Esophagus mucosa (tissue), 1 donor: ENCODE measurements at regions not wholly inside any gene's neighbourhood (a gene's known extent, or its start where the extent isn't known, plus 50 kb on each side); places are given as distances from the start of the nearest gene placed in this dataset.
"Not testable (repeated sequence)": the region's sequence is repeated elsewhere in the genome, so short reads cannot be mapped to it uniquely, and the experiment has no call there.

Experiments
- ATAC-seq: fragments of 200-7000 bp; cut with Tn5 transposase; one replicate; pipeline ENCODE4 v1.9.1; 2020
- donor health status: DM: yes; HTN: yes; CAD: no.

GRCh38 chr2:192480984-192481383 lies 286.3 kb upstream of the TMEFF2 start:
- ATAC-seq = no peak

- ATAC-seq = no peak
These were observed 278.6 kb upstream of the TMEFF2 start for GRCh38 chr2:192473331-192473730.

- no peak for ATAC-seq
These were observed 277.2 kb upstream of the TMEFF2 start for GRCh38 chr2:192471982-192472381.

- no peak for ATAC-seq
These were observed 274.9 kb upstream of the TMEFF2 start for GRCh38 chr2:192469612-192470011.

GRCh38 chr2:192467953-192468660 lies 273.4 kb upstream of the TMEFF2 start:
- no peak for ATAC-seq

GRCh38 chr2:192465141-192465540 lies 270.4 kb upstream of the TMEFF2 start:
- ATAC-seq = no peak

- ATAC-seq = no peak
These were observed 264.7 kb upstream of the TMEFF2 start for GRCh38 chr2:192459422-192459821.

GRCh38 chr2:192448881-192449280 lies 254.1 kb upstream of the TMEFF2 start:
- no peak for ATAC-seq

- no peak for ATAC-seq
These were observed 249.6 kb upstream of the TMEFF2 start for GRCh38 chr2:192444286-192444838.

- ATAC-seq = no peak
These were observed 249.1 kb upstream of the TMEFF2 start for GRCh38 chr2:192443831-192444230.

GRCh38 chr2:192438239-192438638 lies 243.5 kb upstream of the TMEFF2 start:
- ATAC-seq = no peak

- ATAC-seq = no peak
These were observed 242.9 kb upstream of the TMEFF2 start for GRCh38 chr2:192437653-192438052.

GRCh38 chr2:192424243-192424642 lies 229.5 kb upstream of the TMEFF2 start:
- no peak for ATAC-seq

GRCh38 chr2:192419786-192420185 lies 225.1 kb upstream of the TMEFF2 start:
- ATAC-seq = no peak

GRCh38 chr2:192416060-192416459 lies 221.3 kb upstream of the TMEFF2 start:
- ATAC-seq = peak; percentile 45

- no peak for ATAC-seq
These were observed 220.1 kb upstream of the TMEFF2 start for GRCh38 chr2:192414794-192415193.

- no peak for ATAC-seq
These were observed 219.3 kb upstream of the TMEFF2 start for GRCh38 chr2:192413812-192414681.

- not testable (repeated sequence) for ATAC-seq
These were observed 218.1 kb upstream of the TMEFF2 start for GRCh38 chr2:192412866-192413265.

- no peak for ATAC-seq
These were observed 217.7 kb upstream of the TMEFF2 start for GRCh38 chr2:192412394-192412793.

GRCh38 chr2:192411755-192412154 lies 217.0 kb upstream of the TMEFF2 start:
- no peak for ATAC-seq

GRCh38 chr2:192410319-192410718 lies 215.6 kb upstream of the TMEFF2 start:
- ATAC-seq = no peak

GRCh38 chr2:192407692-192408091 lies 213.0 kb upstream of the TMEFF2 start:
- ATAC-seq = no peak

GRCh38 chr2:192398236-192398635 lies 203.5 kb upstream of the TMEFF2 start:
- no peak for ATAC-seq

- ATAC-seq = no peak
These were observed 199.9 kb upstream of the TMEFF2 start for GRCh38 chr2:192394605-192395004.
